HG03575 (cell line): ENCODE measurements at regions not wholly inside any gene's neighbourhood (a gene's known extent, or its start where the extent isn't known, plus 50 kb on each side); places are given as distances from the start of the nearest gene placed in this dataset.

Experiments
- ATAC-seq: cut with Tn5 transposase; IDR thresholded peaks from one replicate; pipeline ENCODE4 v1.9.1; 2021; ENCODE audit not compliant: unreplicated experiment, insufficient number of reproducible peaks, low FRiP score; ENCODE audit errors: extremely low read depth

DNA sequence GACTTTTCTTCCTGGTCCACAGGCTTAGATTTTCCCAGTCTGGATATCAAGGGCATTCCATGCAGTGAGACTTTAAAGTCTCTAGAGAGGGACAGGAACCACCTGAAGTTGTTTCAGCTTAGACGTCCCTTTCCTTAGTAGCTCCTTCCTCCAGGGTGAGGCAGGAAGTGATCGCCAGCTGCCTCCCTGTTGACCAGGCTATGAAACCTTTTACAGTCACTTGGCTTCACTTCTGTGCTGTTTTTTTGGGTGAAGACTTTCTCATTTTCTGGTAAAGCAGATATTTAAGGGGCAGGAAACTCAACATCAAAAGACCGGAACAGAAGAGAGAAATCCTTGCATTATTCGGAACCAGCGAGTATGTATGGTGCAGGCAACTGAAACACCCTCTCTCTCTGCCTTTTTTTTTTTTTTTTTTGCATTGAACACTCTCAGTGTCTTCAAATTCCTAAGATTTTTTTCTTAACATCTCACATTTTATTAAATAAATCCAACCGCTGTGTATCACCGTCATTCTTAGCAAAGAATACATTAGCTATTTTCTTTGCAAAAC, 234.6 kb upstream of the IRF2BP2 start:
- ATAC-seq, result no peak

DNA sequence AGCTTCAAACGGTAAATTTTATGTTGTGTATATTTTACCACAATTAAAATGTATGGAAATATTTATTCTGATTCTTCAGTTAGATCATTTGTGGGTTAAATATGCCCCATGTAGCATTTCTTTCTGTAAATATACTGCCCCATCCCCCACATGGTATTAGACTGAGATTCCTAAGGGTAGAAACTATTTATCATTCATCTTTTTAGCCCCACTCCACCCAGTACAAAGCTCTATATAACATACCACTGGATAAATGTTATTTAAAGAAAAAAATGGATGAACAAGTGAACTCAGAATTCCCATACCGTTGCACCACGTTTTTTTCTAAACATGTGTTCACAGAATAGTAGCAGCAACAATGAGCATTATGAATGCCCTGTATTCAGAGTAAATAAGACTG, 234.0 kb upstream of the IRF2BP2 start:
- ATAC-seq, result no peak

DNA sequence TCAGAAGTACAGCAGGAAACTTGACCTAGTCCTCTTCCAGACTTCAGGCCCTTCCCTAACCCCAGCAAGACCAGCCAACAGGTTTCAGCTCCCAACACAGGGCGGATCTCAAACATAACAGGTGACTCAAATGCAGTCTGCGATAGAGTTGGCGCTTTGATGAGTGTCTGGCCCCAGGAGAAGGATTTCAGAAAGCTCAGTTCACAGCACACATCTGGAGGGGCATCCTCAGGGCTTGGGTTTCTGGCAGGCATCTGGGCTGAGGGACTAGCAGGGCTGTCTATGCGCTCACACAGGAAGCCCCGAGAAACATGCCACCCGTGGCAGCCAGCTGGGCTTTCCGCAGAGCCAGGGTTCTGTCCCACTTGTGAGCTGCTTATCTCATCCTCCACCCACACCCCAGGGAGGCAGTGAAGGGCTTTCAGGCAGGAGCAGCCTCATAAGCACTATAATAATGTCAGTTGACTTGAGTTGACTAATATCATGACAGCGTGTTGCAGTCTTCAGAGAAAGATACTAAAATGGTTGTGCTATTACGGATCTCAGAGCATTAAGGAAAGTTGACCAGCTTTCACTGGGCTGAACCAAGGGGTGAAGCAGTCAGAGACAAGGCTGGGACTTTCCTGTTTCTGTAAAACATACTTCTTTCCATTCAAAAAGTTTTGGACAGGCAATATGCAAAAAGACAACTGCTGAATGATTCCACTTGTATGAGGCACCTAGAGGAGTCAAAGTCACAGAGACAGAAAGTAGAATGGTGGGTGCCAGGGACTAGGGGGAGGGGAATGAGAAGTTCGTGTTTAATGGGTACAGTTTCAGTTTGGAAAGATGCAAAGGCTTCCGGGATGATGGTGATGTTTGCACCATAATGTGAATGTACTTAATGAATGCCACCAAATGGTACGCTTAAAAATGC, 233.0 kb upstream of the IRF2BP2 start:
- peak; percentile 64 for ATAC-seq

- no peak for ATAC-seq
Observed at GRCh38 chr1:234841710-234842231, 231.8 kb upstream of the IRF2BP2 start.

GRCh38 chr1:234841281-234841680, 231.3 kb upstream of the IRF2BP2 start:
- ATAC-seq, result no peak

DNA sequence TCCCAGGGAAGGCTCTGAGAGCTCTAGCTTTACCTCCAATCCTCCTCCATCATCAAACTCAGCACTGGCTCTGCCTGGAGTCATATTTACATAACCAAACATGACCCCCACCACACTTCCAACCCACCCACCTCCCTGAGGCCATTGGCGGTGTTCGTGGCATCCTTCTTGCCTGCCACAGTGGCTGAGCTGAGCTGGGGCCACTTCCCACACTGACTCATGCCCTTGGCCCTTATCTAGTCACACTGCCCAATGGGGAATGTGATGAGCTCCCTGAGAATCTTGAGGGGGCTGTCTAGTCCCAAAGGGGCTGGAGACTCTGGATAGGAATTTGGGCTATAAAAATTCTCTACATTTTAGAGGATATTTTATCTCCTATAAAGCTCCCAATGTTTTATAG, 230.9 kb upstream of the IRF2BP2 start:
- no peak for ATAC-seq

GRCh38 chr1:234840253-234840652, 230.3 kb upstream of the IRF2BP2 start:
- no peak for ATAC-seq

DNA sequence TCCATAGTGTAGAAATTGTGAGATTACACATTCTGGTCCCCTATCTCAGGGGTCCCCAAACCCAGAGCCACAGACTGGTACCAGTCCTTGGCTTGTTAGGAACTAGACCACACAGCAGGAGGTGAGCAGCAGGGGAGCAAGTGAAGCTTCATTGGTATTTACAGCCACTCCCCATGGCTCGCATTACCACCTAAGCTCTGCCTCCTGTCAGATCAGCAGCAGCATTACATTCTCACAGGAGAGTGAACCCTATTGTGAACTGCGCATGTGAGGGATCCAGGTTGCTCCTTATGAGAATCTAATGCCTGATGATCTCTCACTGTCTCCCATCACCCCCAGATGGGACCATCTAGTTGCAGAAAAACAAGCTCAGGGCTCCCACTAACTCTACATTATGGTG, 229.7 kb upstream of the IRF2BP2 start:
- ATAC-seq, result no peak

DNA sequence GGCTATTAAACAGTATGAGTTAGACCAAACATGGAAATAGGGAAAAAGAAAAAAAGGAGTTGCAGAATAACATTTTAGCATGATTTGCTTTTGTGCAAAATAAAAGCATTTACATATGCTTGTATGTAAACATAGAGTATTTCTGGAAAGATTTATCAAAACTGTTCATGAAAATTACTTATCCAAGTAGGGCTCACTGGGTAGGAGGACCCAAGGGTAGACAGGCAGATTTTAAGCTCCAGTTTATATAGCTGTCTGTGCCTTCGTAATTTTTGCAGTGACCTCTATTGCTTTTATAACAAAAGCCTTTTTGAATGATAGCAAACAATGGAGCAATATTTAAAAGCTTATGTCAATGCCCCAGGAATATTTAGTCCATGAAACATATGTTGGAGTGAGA, 228.8 kb upstream of the IRF2BP2 start:
- no peak for ATAC-seq

DNA sequence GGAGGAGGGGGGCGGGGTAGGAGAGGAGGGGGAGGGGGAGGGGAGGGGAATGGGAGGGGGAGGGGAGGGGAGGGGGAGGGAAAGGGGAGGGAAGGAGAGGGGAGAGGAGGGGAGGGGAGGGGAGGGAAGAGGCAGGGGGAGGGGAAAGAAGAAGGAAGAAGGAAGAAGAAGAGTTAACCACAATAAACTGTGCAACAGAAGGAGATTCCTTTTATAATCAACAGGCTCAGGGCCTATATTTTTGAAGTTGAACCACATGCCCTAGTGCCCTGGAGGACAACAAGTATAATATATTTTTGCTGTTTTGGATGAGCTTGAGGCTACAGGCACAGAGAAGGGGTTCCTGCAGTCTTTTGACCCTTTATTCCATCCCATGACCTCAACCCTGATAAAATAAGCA, 228.2 kb upstream of the IRF2BP2 start:
- ATAC-seq, result no peak

DNA sequence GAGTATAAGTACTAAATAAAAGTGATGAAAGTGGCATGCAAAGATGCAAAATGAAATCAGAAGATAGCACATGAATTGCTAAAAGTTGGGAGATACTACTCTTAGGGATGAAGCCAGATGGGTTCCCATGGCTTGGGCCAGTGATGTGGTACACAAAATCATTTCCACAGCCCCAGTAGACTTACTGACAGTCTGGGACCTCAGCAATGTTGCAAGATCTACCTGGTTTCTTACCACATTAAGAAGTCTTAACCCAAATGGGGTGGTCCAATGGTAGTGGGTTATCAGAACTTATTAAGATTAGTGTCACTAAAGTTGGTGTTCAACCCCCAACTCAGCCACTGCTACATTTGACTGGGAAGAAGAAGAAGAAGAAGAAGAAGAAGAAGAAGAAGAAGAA, 227.7 kb upstream of the IRF2BP2 start:
- ATAC-seq, result no peak

DNA sequence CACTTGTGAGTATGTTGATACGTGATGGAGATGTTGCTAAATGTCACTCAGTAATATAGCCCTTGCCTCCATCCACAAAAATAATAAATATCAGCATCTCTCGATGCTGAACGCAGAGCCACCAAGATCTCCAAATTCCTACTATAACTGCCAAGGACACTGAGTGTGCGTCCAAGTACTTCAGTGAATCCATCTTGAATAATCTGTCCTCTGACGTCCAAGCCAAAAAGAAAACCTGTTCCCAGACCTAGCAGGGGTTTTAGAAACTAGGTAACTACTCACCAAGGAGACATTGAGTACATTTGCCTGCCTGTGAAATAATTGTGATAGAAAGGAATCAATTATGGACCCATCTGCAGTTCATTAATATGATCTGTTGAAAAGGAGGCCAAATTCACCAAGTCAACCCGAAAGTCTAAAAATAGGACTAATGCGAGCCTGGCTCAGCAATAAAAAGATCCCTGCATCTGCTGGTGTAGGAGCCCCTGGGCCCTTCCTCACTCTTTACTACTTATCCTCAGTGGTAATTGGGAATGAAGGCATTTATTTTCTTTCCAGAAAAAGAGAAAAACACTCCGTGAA, 226.9 kb upstream of the IRF2BP2 start:
- ATAC-seq, result no peak

DNA sequence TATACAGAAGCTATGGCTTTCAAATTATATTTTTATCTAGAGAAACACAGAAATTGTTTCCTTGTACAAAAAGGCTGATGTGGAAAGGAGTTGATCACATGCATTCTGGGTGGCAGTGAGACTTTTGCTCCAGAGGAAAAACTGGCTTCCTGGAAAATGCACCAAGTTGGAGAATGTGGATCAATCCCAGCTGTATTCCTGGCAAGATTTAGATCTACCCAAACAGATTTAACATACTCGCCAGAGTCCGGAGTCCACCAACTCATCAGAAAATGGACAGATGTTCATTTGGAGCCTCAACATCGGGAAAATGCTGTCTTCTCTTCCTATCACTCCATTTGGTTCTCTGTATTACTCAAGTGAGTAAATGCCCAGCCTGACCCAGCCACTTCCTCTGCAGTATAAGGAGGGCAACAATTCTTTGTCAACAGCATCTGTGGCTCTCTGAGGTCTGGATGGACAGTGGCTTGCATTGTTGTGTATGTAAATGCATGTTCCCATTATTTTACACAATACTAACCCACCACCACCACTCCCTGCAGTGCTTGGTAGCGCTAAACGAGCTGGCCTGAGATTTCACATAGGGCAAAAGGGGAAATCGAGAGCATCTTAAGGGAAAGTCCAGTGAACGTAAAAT, 226.2 kb upstream of the IRF2BP2 start:
- no peak for ATAC-seq

DNA sequence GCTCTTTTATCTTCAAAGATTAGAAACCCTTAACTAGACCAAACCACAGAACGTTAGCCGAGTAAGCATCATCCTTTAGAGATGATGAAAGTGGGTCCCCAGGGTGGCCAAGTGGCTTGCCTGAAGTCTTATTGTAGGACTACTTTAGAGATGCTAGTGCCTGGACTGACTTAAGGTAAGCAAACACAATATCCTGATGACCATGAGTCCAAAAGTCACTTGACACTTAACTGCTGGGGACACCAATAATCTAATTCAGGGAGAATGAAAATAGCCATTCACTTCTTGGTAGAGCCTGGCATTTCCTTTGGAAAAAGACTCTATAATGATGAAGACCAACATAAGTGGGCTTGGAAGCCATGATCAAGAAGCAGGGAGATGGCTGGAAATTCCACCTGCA, 225.3 kb upstream of the IRF2BP2 start:
- ATAC-seq, result no peak

GRCh38 chr1:234833646-234834045, 223.7 kb upstream of the IRF2BP2 start:
- ATAC-seq, result no peak

DNA sequence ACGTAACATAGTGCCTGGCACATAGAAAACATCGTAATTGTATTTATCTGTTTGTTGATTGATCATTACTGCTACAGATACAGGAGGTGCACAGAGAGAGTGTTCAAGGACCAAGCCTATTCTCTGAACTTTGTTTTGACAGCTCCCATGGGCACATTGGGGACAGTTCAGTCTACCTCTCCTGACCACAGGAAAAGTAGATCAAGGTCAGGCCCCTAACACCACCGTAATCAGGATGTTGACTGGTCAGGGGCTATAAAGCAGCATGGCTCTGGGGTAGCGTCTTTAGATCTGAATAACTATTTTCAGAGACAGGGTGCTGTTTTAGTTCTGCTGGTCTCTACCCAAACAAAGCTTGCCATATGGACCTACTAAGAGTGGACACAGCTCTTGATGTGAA, 223.1 kb upstream of the IRF2BP2 start:
- ATAC-seq, result no peak

DNA sequence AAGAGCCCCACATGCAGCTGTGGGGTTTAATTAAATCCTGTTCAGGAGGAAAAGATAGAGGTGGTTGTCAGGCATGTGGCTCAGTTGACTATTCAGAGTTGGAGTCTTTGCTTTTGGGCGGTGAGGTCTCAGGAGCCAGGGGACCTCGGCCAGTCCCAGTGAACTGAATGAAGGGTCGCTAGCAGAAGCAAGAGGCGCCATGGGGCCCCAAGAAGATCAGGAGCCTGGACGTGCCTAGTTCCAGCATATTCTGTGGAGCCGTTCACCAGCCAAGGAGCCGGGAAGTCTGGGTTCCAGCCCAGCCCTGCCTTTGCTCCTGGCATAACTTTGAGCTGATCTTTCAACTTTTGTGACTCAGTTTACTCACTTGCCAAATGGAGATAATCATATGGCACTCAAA, 217.7 kb upstream of the IRF2BP2 start:
- no peak for ATAC-seq

- no peak for ATAC-seq
Observed at GRCh38 chr1:234827181-234827580, 217.2 kb upstream of the IRF2BP2 start.

DNA sequence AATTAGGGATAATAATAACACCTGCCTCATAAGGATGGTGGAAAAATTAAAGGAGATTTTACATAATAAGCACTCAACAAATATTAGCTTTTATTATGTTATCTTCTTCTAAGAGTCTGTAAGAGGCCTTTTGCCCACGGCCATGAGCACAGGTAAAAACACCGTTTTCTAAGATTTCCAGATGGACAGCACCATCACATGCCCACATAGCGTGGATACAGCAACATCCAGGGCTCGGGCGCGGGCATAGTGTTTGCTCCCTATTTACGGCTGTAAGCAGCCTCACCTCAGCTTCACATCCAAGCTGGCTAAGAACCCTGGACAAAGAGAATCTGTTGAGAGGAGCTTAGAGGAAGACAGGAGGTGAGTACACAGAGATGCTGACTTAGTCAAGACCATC, 216.4 kb upstream of the IRF2BP2 start:
- ATAC-seq, result no peak
